ENCODE measurements at regions not wholly inside any gene's neighbourhood (a gene's known extent, or its start where the extent isn't known, plus 50 kb on each side); places are given as distances from the start of the nearest gene placed in this dataset.

DNA sequence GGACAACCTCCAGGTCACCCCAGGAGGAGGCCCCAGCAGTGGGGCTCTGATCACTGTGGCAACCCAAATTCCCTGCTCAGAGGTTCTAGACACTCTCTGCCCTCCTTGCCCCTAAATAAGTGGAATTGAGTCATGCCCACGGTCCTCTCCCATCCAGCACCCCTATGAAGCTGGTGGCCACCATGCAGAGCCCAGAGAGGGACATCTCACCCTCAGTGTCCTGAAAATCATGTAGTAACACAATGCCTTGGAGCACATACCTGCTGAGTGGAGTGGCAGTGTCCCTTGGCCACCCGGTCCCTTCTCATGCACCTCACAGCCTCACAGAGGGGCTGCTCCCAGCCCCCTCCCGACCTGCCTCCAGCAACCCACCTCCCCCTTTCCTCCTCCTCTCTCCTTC is 114.3 kb upstream of the MEF2A start:
- no peak overlapping the region for H2BK12ac ChIP-seq (ENCODE audit: low read depth, low read length)
- H3K27ac ChIP-seq (ENCODE audit: low read depth, low read length): no peak overlapping the region
- no peak overlapping the region for H4K5ac ChIP-seq (ENCODE audit: insufficient read length, low read depth, low read length)
- peaks cover 0 to 4% (median 0%) of the 10 kb centered on the region in 4 experiments; a peak in 3 of 7 replicates for H3K4me1 ChIP-seq (replicated peaks in 1 of 4; ENCODE audit: control insufficient read depth in 3 of 4, insufficient read depth in 4 of 4, low read length in 3 of 4)
- no peak overlapping the region for H2BK15ac ChIP-seq (ENCODE audit: low read length)
- H3K79me2 ChIP-seq (ENCODE audit: control insufficient read depth in 1 of 2, insufficient read depth in 2 of 2, low read length in 2 of 2): no peaks in the 10 kb centered on the region
- no peaks in the 10 kb centered on the region for H3K36me3 ChIP-seq (ENCODE audit: control insufficient read depth in 2 of 4, insufficient read depth in 4 of 4, low read length in 3 of 4)
- no peaks in the 10 kb centered on the region for H4K20me1 ChIP-seq (replicated peaks in 1 of 2; ENCODE audit: control insufficient read depth in 1 of 2, insufficient read depth in 2 of 2, low read length in 2 of 2)
- ChIA-PET CTCF (ENCODE audit: partially characterized antibody) (interaction anchor here (0.9 kb wide), 1 partner anchor 42 kb away, joined by 3 read pairs; no protein-coding TSS in a partner anchor), POLR2A (ENCODE audit: partially characterized antibody) (no interaction called here)
- no peak overlapping the region for H2BK5ac ChIP-seq (ENCODE audit: low read depth, low read length)
- H3K4me2 ChIP-seq (ENCODE audit: insufficient read depth in 1 of 2, low read depth in 2 of 2, low read length in 2 of 2): no peak overlapping the region
- DNase-seq (ENCODE audit: low read depth in 1 of 2, low spot score in 2 of 2): peak in 1 of 2 experiments; percentile 17
- no peak overlapping the region for H2AK5ac ChIP-seq (ENCODE audit: low read depth, low read length)
- no peaks in the 10 kb centered on the region for H3K9me3 ChIP-seq (ENCODE audit: insufficient read depth in 2 of 2, low read depth in 1 of 2, low read length in 1 of 2)
- H3K79me1 ChIP-seq (ENCODE audit: low read depth, low read length): no peaks in the 10 kb centered on the region
- 83% methylated on average over 2 of the region's 3 CpGs; no CpG with 5 or more reads in 1 of the 2 experiments for WGBS, 2 experiments (ENCODE audit: extremely low coverage in 1 of 2, insufficient coverage in 1 of 2, insufficient read length in 1 of 2, insufficient replicate concordance in 2 of 2, low coverage in 1 of 2, low lambda C conversion rate in 2 of 2, missing lambda C conversion rate in 1 of 2)
- H3K18ac ChIP-seq (ENCODE audit: extremely low read depth, low read length): no peak overlapping the region
- no peak overlapping the region for H2BK120ac ChIP-seq (replicated peaks; ENCODE audit: low read depth, low read length)
- H3K4me3 ChIP-seq (ENCODE audit: extremely low read depth in 1 of 4, insufficient read depth in 2 of 4, low read depth in 3 of 4, low read length in 4 of 4): no peak overlapping the region
- no peaks in the 10 kb centered on the region for H3K27me3 ChIP-seq (replicated peaks in 1 of 4; ENCODE audit: control insufficient read depth in 3 of 4, extremely low read depth in 1 of 4, insufficient read depth in 3 of 4, low read length in 3 of 4)
- no peak overlapping the region for H4K8ac ChIP-seq (ENCODE audit: extremely low read depth, insufficient read depth, low read length)
- H2BK20ac ChIP-seq (ENCODE audit: low read length): no peak overlapping the region
- no peaks in the 10 kb centered on the region for H3K23me2 ChIP-seq (ENCODE audit: low read depth, low read length)
- H3K4ac ChIP-seq (replicated peaks; ENCODE audit: insufficient read length, low read depth, low read length): no peak overlapping the region
- no peak for FAIRE-seq
- H3K23ac ChIP-seq (ENCODE audit: insufficient read length): no peak overlapping the region
- H4K91ac ChIP-seq (replicated peaks; ENCODE audit: insufficient read length, low read length): no peak overlapping the region
- H3K9ac ChIP-seq (replicated peaks in 1 of 4; ENCODE audit: extremely low read depth in 1 of 4, low read depth in 3 of 4, low read length in 3 of 4): no peak overlapping the region
- no peak overlapping the region for H3K14ac ChIP-seq (ENCODE audit: insufficient read length)
- no peak overlapping the region for H3K56ac ChIP-seq (replicated peaks; ENCODE audit: insufficient read length, low read depth, low read length)
- no peak overlapping the region for H2AFZ ChIP-seq (ENCODE audit: low read length)
- no peak for TF ChIP-seq NRF1 (IDR thresholded peaks at IDR 0.05; ENCODE audit: low read depth, low read length)
- no peak for TF ChIP-seq CBX5 (IDR thresholded peaks at IDR 0.05; ENCODE audit: low read depth, low read length)
- no peak for TF ChIP-seq ATF3 (IDR thresholded peaks at IDR 0.05; ENCODE audit: insufficient read depth, low read depth, low read length)
- TF ChIP-seq RBBP5 (IDR thresholded peaks at IDR 0.05; ENCODE audit: borderline replicate concordance, low read depth, low read length): no peak
- TF ChIP-seq TAF7 (optimal IDR thresholded peaks at IDR 0.05; ENCODE audit: borderline replicate concordance, low read depth, low read length): no peak
- no peak for TF ChIP-seq SUZ12 (IDR thresholded peaks at IDR 0.05; ENCODE audit: low read length)
- no peak for TF ChIP-seq KDM5A (IDR thresholded peaks at IDR 0.05; ENCODE audit: low read length)
- no peak for TF ChIP-seq RXRA (IDR thresholded peaks at IDR 0.05; ENCODE audit: insufficient read depth, low read depth, low read length)
- no peak for TF ChIP-seq MAX (IDR thresholded peaks at IDR 0.05)
- TF ChIP-seq TBP (IDR thresholded peaks at IDR 0.05; ENCODE audit: low read depth, low read length): no peak
- TF ChIP-seq EGR1 (IDR thresholded peaks at IDR 0.05; ENCODE audit: borderline replicate concordance, low read depth, low read length): no peak

Measured in H1 (cell line).